Spleen (tissue), 7 donors: ENCODE measurements at regions not wholly inside any gene's neighbourhood (a gene's known extent, or its start where the extent isn't known, plus 50 kb on each side); places are given as distances from the start of the nearest gene placed in this dataset.

Experiments
- POLR2AphosphoS5 ChIP-seq, 3 donors: sonication (generic); formaldehyde crosslinking; IDR thresholded peaks; one replicate each; pipeline ENCODE4 v1.5.1; 2017; ENCODE audit warnings: antibody characterized with exemption in 3 of 3
- TF ChIP-seq, protein P1 (sequence below), 11 experiments: fragments of 200-600 bp in 7 of 11; fragments of 450-650 bp in 4 of 11; sonication (generic) in 4 of 11; IDR thresholded peaks in 8 of 11; conservative IDR thresholded peaks in 3 of 11; 1 replicate in 7 of 11; 2 replicates in 4 of 11; pipeline versions ENCODE4 v1.4.0 to v1.8.0; 2016 to 2021; ENCODE audit warnings: antibody characterized with exemption in 11 of 11, inconsistent platforms in 4 of 11, mild to moderate bottlenecking in 1 of 11
- donor health status: DM: no; HTN: no; CAD: no; lungs with moderate emphysema.
- donor health status: DM: no; HTN: no; CAD: no.
- donor health status: DM: no; HTN: no; CAD: no.

DNA sequence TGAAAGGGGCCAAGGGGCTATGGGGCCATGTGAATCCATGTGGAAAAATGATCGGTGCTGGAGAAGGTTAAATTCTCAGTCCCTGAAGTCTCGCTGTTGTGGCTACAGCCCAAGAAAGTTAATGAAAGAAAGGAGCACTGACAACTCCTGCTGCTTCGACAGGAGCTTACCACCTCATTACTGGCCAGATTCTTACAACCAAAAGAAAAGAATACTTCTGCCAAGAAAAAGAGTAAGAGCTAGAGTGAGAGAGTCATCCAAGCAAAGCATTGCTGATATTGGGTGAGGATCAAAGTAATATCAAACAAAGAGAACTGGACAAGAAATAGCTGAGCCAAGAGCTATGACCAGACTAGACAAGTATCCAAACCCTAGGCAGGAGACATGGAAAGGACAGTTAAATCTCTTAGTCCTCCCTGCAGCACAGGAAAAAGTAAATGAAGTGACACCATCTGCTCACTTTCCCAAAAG lies 348.4 kb upstream of the PLSCR5 start:
- no peak for TF ChIP-seq POLR2AphosphoS5 (IDR thresholded peaks at IDR 0.05)
- TF ChIP-seq, protein P1, sequence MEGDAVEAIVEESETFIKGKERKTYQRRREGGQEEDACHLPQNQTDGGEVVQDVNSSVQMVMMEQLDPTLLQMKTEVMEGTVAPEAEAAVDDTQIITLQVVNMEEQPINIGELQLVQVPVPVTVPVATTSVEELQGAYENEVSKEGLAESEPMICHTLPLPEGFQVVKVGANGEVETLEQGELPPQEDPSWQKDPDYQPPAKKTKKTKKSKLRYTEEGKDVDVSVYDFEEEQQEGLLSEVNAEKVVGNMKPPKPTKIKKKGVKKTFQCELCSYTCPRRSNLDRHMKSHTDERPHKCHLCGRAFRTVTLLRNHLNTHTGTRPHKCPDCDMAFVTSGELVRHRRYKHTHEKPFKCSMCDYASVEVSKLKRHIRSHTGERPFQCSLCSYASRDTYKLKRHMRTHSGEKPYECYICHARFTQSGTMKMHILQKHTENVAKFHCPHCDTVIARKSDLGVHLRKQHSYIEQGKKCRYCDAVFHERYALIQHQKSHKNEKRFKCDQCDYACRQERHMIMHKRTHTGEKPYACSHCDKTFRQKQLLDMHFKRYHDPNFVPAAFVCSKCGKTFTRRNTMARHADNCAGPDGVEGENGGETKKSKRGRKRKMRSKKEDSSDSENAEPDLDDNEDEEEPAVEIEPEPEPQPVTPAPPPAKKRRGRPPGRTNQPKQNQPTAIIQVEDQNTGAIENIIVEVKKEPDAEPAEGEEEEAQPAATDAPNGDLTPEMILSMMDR (IDR thresholded peaks at IDR 0.05 in 8 of 11, conservative IDR thresholded peaks at IDR 0.05 in 3 of 11): no peak
